ENCODE measurements at regions not wholly inside any gene's neighbourhood (a gene's known extent, or its start where the extent isn't known, plus 50 kb on each side); places are given as distances from the start of the nearest gene placed in this dataset.

DNA sequence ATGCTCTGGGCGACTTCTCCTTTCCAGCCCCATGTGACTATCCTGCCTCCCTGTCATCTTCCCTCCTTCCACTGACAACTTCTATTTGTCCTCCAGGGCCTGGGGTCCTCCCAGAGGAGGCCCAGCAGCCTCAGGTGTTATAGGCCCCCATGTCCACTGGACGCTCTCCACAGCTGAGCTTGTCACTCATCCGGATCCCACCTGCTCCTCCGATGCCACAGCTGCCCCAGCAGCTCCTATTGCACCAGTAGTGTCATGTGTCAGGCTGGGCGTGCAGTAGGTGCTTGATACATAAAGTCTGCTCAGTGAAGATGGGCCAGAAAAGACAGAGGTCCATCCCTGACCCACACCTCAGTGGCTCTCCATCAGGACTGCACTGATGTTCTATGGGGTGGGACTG, 305.7 kb upstream of the MYT1L start:
- TF ChIP-seq RAD21 (IDR thresholded peaks at IDR 0.05; ENCODE audit: insufficient read depth, low read depth, low read length), result no peak
- TF ChIP-seq, protein P1, sequence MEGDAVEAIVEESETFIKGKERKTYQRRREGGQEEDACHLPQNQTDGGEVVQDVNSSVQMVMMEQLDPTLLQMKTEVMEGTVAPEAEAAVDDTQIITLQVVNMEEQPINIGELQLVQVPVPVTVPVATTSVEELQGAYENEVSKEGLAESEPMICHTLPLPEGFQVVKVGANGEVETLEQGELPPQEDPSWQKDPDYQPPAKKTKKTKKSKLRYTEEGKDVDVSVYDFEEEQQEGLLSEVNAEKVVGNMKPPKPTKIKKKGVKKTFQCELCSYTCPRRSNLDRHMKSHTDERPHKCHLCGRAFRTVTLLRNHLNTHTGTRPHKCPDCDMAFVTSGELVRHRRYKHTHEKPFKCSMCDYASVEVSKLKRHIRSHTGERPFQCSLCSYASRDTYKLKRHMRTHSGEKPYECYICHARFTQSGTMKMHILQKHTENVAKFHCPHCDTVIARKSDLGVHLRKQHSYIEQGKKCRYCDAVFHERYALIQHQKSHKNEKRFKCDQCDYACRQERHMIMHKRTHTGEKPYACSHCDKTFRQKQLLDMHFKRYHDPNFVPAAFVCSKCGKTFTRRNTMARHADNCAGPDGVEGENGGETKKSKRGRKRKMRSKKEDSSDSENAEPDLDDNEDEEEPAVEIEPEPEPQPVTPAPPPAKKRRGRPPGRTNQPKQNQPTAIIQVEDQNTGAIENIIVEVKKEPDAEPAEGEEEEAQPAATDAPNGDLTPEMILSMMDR (IDR thresholded peaks at IDR 0.05 in 2 of 3, conservative IDR thresholded peaks at IDR 0.05 in 1 of 3; ENCODE audit: control insufficient read depth in 2 of 3, extremely low read depth in 1 of 3, insufficient read depth in 1 of 3, low read depth in 3 of 3, low read length in 3 of 3), result no peak
- TF ChIP-seq EP300 (IDR thresholded peaks at IDR 0.05; ENCODE audit: borderline replicate concordance in 1 of 2, control insufficient read depth in 1 of 2, low read depth in 2 of 2, low read length in 2 of 2), result no peak
- TF ChIP-seq JUND (IDR thresholded peaks at IDR 0.05; ENCODE audit: low read depth, low read length), result no peak
- no peak for TF ChIP-seq EGR1 (IDR thresholded peaks at IDR 0.05; ENCODE audit: borderline replicate concordance in 1 of 2, low read depth in 2 of 2, low read length in 2 of 2)
- TF ChIP-seq ELK1 (IDR thresholded peaks at IDR 0.05; ENCODE audit: low read depth, low read length), result no peak
- no peak for TF ChIP-seq SMAD1 (IDR thresholded peaks at IDR 0.05; ENCODE audit: low read depth, partially characterized antibody)
- no peak for TF ChIP-seq MAX (IDR thresholded peaks at IDR 0.05; ENCODE audit: low read depth, low read length)

All from GM12878 (cell line).